HepG2 (cell line): ENCODE measurements at regions not wholly inside any gene's neighbourhood (a gene's known extent, or its start where the extent isn't known, plus 50 kb on each side); places are given as distances from the start of the nearest gene placed in this dataset.

Experiments used
- ATAC-seq: fragments of 200-7000 bp; cut with Tn5 transposase; 3 replicates; pipeline ENCODE4 v1.9.1; 2020; ENCODE audit warnings: mild to moderate bottlenecking, moderate library complexity
- BruUV-seq: library from RNA; stranded (reverse); fragments of 400-500 nt; replicated peaks from 2 replicates; lab custom pipeline; 2021; lab: Mats Ljungman, UMichigan
- CTCF ChIA-PET: fragments of 300-600 bp; formaldehyde crosslinking; extraction: SDS; loops from one replicate; lab custom pipeline; 2021; ENCODE audit warnings: low total read pairs, inconsistent platforms, low intra/inter-chr PET ratio; lab: Yijun Ruan, JAX
- POLR2A ChIA-PET: fragments of 350-600 bp; sonication (Branson Sonifier 250); formaldehyde crosslinking; loops from one replicate; lab custom pipeline; 2020; ENCODE audit warnings: antibody characterized with exemption, inconsistent platforms; lab: Yijun Ruan, JAX
- DNase-seq: peaks from one replicate; pipeline ENCODE4 v3.0.0-alpha.2; 2015; ENCODE audit warnings: low spot score
- FAIRE-seq: peaks from 3 replicates; lab custom pipeline; 2011; peaks lifted over from hg19 to GRCh38; lab: Jason Lieb, UNC
- H2AFZ ChIP-seq: one replicate; pipeline ENCODE4 v1.6.1; 2011; ENCODE audit warnings: low read length, inconsistent platforms
- H3K27ac ChIP-seq: fragments of 300-600 bp; 3 replicates; pipeline ENCODE4 v1.8.0; 2011; ENCODE audit warnings: mixed run types, mild to moderate bottlenecking, mixed read lengths, low read length, inconsistent platforms; ENCODE audit not compliant: insufficient read depth; ENCODE audit errors: extremely low read length
- H3K27me3 ChIP-seq, 2 experiments: fragments of 200-600 bp in 1 of 2; 2 replicates in 1 of 2; 3 replicates in 1 of 2; pipeline versions ENCODE4 v1.6.0 to v1.8.0; 2011; ENCODE audit warnings: low read length in 2 of 2, mild to moderate bottlenecking in 2 of 2, moderate library complexity in 2 of 2, inconsistent platforms in 1 of 2; ENCODE audit not compliant: insufficient read depth in 2 of 2, control insufficient read depth in 1 of 2
- H3K36me3 ChIP-seq, 2 experiments: fragments of 200-600 bp in 1 of 2; replicated peaks in 1 of 2; 2 replicates in 1 of 2; 3 replicates in 1 of 2; pipeline versions ENCODE4 v1.5.1 to v1.8.0; 2011; ENCODE audit warnings: low read length in 2 of 2, inconsistent platforms in 1 of 2; ENCODE audit not compliant: insufficient read depth in 2 of 2, control insufficient read depth in 1 of 2
- H3K4me1 ChIP-seq: 2 replicates; pipeline ENCODE4 v1.5.1; 2012; ENCODE audit warnings: low read length, inconsistent platforms; ENCODE audit not compliant: insufficient read depth
- H3K4me2 ChIP-seq: 2 replicates; pipeline ENCODE4 v1.6.0; 2011; ENCODE audit warnings: low read depth, low read length, inconsistent platforms
- H3K4me3 ChIP-seq, 3 experiments: fragments of 200-600 bp in 1 of 3; sonication (generic), shearing (Covaris generic) in 1 of 3; replicated peaks in 1 of 3; 2 replicates each; pipeline ENCODE4 v1.5.1; 2011 to 2016; ENCODE audit warnings: low read length in 3 of 3, inconsistent platforms in 2 of 3, low read depth in 2 of 3, mild to moderate bottlenecking in 2 of 3, control low read depth in 1 of 3, mixed read lengths in 1 of 3; ENCODE audit not compliant: insufficient read depth in 1 of 3
- H3K79me2 ChIP-seq: one replicate; pipeline ENCODE4 v1.6.1; 2011; ENCODE audit warnings: low read length, inconsistent platforms; ENCODE audit not compliant: insufficient read depth
- H3K9ac ChIP-seq: 2 replicates; pipeline ENCODE4 v1.6.0; 2011; ENCODE audit warnings: mild to moderate bottlenecking, low read depth, low read length, inconsistent platforms; ENCODE audit not compliant: insufficient read depth
- H3K9me3 ChIP-seq: 2 replicates; pipeline ENCODE4 v1.5.1; 2012; ENCODE audit warnings: mild to moderate bottlenecking, low read length
- H4K20me1 ChIP-seq: 2 replicates; pipeline ENCODE4 v1.6.0; 2011; ENCODE audit warnings: inconsistent platforms, mild to moderate bottlenecking, low read length, moderate library complexity; ENCODE audit not compliant: insufficient read depth
- ATAD3A ChIP-seq: sonication (generic); formaldehyde crosslinking; IDR thresholded peaks from 2 replicates; pipeline ENCODE4 v1.4.0; 2020; ENCODE audit warnings: missing genetic modification reagents
- ISL2 ChIP-seq: sonication (generic); formaldehyde crosslinking; IDR thresholded peaks from 2 replicates; pipeline ENCODE4 v1.5.0; 2020; ENCODE audit warnings: missing genetic modification reagents
- NKX3-1 ChIP-seq: sonication (generic); formaldehyde crosslinking; IDR thresholded peaks from 2 replicates; pipeline ENCODE4 v1.5.0; 2020; ENCODE audit warnings: missing genetic modification reagents
- PAF1 ChIP-seq: IDR thresholded peaks from 2 replicates; pipeline ENCODE4 v1.6.1; 2016; ENCODE audit warnings: missing genetic modification reagents, missing compliant biosample characterization
- SKI ChIP-seq: fragments of 450-650 bp; IDR thresholded peaks from one replicate; pipeline ENCODE4 v1.6.1; 2018; ENCODE audit warnings: mild to moderate bottlenecking; ENCODE audit not compliant: partially characterized antibody
- SMAD3 ChIP-seq: sonication (generic); formaldehyde crosslinking; IDR thresholded peaks from 2 replicates; pipeline ENCODE4 v1.4.0; 2020; ENCODE audit warnings: missing genetic modification reagents
- ZBTB39 ChIP-seq: sonication (generic); formaldehyde crosslinking; IDR thresholded peaks from 2 replicates; pipeline ENCODE4 v1.5.0; 2020; ENCODE audit warnings: missing genetic modification reagents
- ZEB1 ChIP-seq: IDR thresholded peaks from 2 replicates; pipeline ENCODE4 v1.6.1; 2012; ENCODE audit warnings: mild to moderate bottlenecking, low read depth, inconsistent platforms; ENCODE audit not compliant: insufficient replicate concordance
- ZNF280D ChIP-seq: sonication (generic); formaldehyde crosslinking; IDR thresholded peaks from 2 replicates; pipeline ENCODE4 v1.5.1; 2020; ENCODE audit warnings: mild to moderate bottlenecking, missing genetic modification reagents
- ZNF362 ChIP-seq: sonication (generic); formaldehyde crosslinking; IDR thresholded peaks from 2 replicates; pipeline ENCODE4 v1.4.0; 2020; ENCODE audit warnings: missing genetic modification reagents, mild to moderate bottlenecking, borderline replicate concordance
- ZNF580 ChIP-seq: IDR thresholded peaks from 2 replicates; pipeline ENCODE4 v1.6.1; 2016; ENCODE audit warnings: low read depth, borderline replicate concordance
- ZNF687 ChIP-seq: sonication (generic); formaldehyde crosslinking; IDR thresholded peaks from 2 replicates; pipeline ENCODE4 v1.5.1; 2020; ENCODE audit warnings: mild to moderate bottlenecking, missing genetic modification reagents, moderate library complexity
- WGBS: methylation state at CpG from one replicate; pipeline ENCODE4 v1.1.6; 2017; ENCODE audit warnings: low lambda C conversion rate; 5-methylcytosine and 5-hydroxymethylcytosine counted together
- in situ Hi-C: cut with HindIII; loops from 2 replicates; pipeline ENCODE4 v1.10.0; 2017; ENCODE audit warnings: low pct_unique_long_range_greater_than_20kb; ENCODE audit not compliant: extremely low pct_ligation_motif_present
- intact Hi-C: fragments of 100-400 bp; cut with micrococcal nuclease; formaldehyde crosslinking; loops from one replicate; pipeline ENCODE4 v1.10.0; 2022; ENCODE audit not compliant: unreplicated experiment

GRCh38 chr18:10368456-10369453 is 85.7 kb upstream of the APCDD1 start:
- H3K27ac ChIP-seq = no peak overlapping the region
- H3K4me3 ChIP-seq = no peak overlapping the region
- no peaks in the 10 kb centered on the region for H3K4me1 ChIP-seq
- H3K4me2 ChIP-seq = no peak overlapping the region
- DNase-seq = no peak
- no peak for ATAC-seq
- H2AFZ ChIP-seq = no peak overlapping the region
- no TSS peak for BruUV-seq
- FAIRE-seq = no peak
- peaks cover 0 to 11% of the 10 kb centered on the region in 2 experiments; a peak in 1 of 5 replicates for H3K27me3 ChIP-seq
- no peaks in the 10 kb centered on the region for H3K9me3 ChIP-seq
- in situ Hi-C loops (no loop called here), intact Hi-C loops (no loop called here)
- ChIA-PET CTCF (no interaction called here), POLR2A (no interaction called here)
- 31% methylated on average over 8 of the region's 8 CpGs for WGBS
- no peaks in the 10 kb centered on the region for H3K36me3 ChIP-seq
- no peaks in the 10 kb centered on the region for H3K79me2 ChIP-seq
- H4K20me1 ChIP-seq = no peaks in the 10 kb centered on the region
- H3K9ac ChIP-seq = no peak overlapping the region
- TF ChIP-seq NKX3-1 (CRISPR knock-in tag) (no peak), SKI (no peak), ZBTB39 (no peak), ATAD3A (no peak), ZNF280D (no peak), ZEB1 (no peak), ZNF580 (no peak), ZNF687 (CRISPR knock-in tag) (no peak), ISL2 (CRISPR knock-in tag) (no peak), SMAD3 (no peak), ZNF362 (CRISPR knock-in tag) (no peak), PAF1 (CRISPR knock-in tag) (no peak)
